ENCODE measurements at regions not wholly inside any gene's neighbourhood (a gene's known extent, or its start where the extent isn't known, plus 50 kb on each side); places are given as distances from the start of the nearest gene placed in this dataset.

DNA sequence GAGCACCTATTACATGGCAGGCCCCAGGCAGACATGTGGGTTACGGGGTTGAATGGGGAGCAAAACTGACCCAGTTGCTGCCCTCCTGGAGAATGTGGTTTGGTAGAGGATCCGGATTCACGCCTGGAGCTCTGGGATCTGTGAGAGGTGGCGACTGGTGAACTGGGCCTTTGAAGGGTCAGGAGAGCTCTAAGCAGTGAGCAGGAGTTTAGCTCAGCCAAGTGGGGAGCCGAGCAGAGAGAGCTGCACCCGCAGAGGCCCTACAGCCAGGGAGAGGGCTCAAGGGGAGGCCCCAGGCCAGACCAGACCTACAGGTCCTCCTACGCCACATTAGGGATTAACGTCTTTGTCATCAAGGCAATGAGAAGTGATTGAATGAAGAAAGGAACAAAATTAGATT is 179.8 kb upstream of the TLE3 start:
- Histone ChIP-seq H3K4me3 (ENCODE audit: low read depth, low read length) (no peak overlapping the region), H3K36me3 (ENCODE audit: control insufficient read depth, insufficient read depth, low read length) (no peaks in the 10 kb centered on the region), H3K27me3 (ENCODE audit: control insufficient read depth, insufficient read depth, low read length) (no peaks in the 10 kb centered on the region)
- no peak for DNase-seq (ENCODE audit: low read depth)
- TF ChIP-seq CTCF (IDR thresholded peaks at IDR 0.05; ENCODE audit: insufficient read depth, low read length, poor library complexity, severe bottlenecking): no peak

DNA sequence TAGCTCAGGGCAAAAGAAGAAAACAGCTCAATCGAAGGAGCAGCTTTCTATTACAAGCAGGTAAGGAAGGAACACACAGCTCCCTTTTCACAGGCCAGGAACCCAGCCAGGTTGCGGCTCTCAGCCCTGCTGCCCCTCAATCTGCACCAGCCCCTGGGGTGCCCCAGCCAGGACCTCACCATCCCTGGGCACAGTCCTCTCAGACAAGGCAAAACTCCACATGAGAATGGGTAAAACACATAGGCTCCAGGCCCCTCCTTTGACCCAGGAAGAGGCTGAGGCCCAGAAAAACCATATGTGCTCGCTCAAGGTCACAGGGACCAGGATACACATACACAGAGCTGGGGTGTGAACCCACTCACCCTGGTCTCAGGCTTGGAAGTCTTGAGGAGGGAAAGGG is 178.7 kb upstream of the TLE3 start:
- DNase-seq (ENCODE audit: low read depth): no peak
- Histone ChIP-seq H3K27me3 (ENCODE audit: control insufficient read depth, insufficient read depth, low read length) (no peaks in the 10 kb centered on the region), H3K4me3 (ENCODE audit: low read depth, low read length) (no peak overlapping the region), H3K36me3 (ENCODE audit: control insufficient read depth, insufficient read depth, low read length) (no peaks in the 10 kb centered on the region)
- no peak for TF ChIP-seq CTCF (IDR thresholded peaks at IDR 0.05; ENCODE audit: insufficient read depth, low read length, poor library complexity, severe bottlenecking)

DNA sequence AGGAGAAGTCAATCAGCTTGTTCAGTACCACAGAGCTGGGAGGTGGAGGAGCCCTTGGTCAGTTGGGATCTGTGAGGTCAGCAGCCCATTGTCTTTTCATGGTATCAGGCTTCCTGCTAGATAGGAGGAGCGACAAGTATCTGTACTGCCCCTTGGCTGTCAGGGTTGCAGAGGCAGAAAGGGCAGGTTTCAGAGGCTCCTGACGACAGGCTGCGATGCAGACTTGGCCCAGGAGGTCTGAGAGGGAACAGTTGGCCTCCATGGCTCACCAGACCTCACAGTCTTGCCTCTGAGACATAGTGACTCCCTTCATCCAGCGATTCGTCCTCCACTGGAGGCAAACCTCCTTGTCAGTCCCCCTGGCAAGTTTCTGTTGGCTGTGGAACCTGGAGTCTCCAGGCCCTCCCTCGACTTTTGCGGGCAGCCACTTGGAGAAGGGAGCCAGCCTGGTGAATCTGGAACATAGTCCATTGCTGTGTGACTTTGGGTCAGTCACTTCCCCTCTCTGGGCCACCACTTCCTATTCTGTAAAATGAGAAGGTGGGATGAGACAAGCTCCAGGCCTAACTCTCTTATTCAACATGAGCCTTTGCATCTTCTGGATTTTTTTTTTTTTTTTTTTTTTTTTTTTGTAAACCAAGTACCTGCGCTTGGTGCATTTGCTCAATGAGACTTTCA is 177.9 kb upstream of the TLE3 start:
- DNase-seq (ENCODE audit: low read depth): no peak

DNA sequence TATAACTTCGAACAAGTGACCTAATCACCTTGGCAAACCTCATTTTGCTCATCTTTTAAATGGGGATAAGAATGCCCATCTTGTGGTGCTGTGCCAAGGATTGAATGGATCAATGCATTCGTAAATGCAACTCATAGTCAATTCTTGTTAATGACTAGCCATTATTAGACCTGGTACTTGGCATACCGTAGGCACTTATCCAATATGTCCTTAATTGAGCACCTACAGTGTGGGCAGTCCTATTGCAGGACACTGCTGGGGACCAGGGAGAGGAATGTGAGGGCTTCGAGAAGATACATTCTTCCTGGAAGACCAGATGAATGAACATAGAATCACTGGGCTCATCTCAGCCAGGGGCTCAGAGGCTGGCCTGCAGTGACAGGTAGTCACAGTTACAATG is 177.2 kb upstream of the TLE3 start:
- DNase-seq (ENCODE audit: low read depth): no peak
- no peak overlapping the region for H3K4me3 ChIP-seq (ENCODE audit: low read depth, low read length)
- TF ChIP-seq CTCF (IDR thresholded peaks at IDR 0.05; ENCODE audit: insufficient read depth, low read length, poor library complexity, severe bottlenecking): no peak
- H3K27me3 ChIP-seq (ENCODE audit: control insufficient read depth, insufficient read depth, low read length): no peaks in the 10 kb centered on the region
- H3K36me3 ChIP-seq (ENCODE audit: control insufficient read depth, insufficient read depth, low read length): no peaks in the 10 kb centered on the region

More for the DNA sequence above, 177.9 kb upstream of the TLE3 start:
- H3K4me3 ChIP-seq (ENCODE audit: low read depth, low read length): no peak overlapping the region
- no peaks in the 10 kb centered on the region for H3K27me3 ChIP-seq (ENCODE audit: control insufficient read depth, insufficient read depth, low read length)
- no peaks in the 10 kb centered on the region for H3K36me3 ChIP-seq (ENCODE audit: control insufficient read depth, insufficient read depth, low read length)
- no peak for TF ChIP-seq CTCF (IDR thresholded peaks at IDR 0.05; ENCODE audit: insufficient read depth, low read length, poor library complexity, severe bottlenecking)

- no peak for DNase-seq (ENCODE audit: low read depth)
- no peak overlapping the region for H3K4me3 ChIP-seq (ENCODE audit: low read depth, low read length)
Measured at GRCh38 chr15:70274255-70274880, 176.7 kb upstream of the TLE3 start.

More at GRCh38 chr15:70274255-70274880, 176.7 kb upstream of the TLE3 start:
- H3K36me3 ChIP-seq (ENCODE audit: control insufficient read depth, insufficient read depth, low read length): no peaks in the 10 kb centered on the region
- no peak for TF ChIP-seq CTCF (IDR thresholded peaks at IDR 0.05; ENCODE audit: insufficient read depth, low read length, poor library complexity, severe bottlenecking)
- H3K27me3 ChIP-seq (ENCODE audit: control insufficient read depth, insufficient read depth, low read length): no peaks in the 10 kb centered on the region
